ENCODE measurements at regions not wholly inside any gene's neighbourhood (a gene's known extent, or its start where the extent isn't known, plus 50 kb on each side); places are given as distances from the start of the nearest gene placed in this dataset.

GRCh38 chr2:42929546-42930024 lies 137.2 kb upstream of the HAAO start (continued):
- no peak for TF ChIP-seq POLR2AphosphoS5 (IDR thresholded peaks at IDR 0.05; ENCODE audit: low read depth)
- no peak for TF ChIP-seq NANOG (IDR thresholded peaks at IDR 0.05; ENCODE audit: borderline replicate concordance)
- TF ChIP-seq ZNF114 (CRISPR knock-in tag; IDR thresholded peaks at IDR 0.05): no peak
- no peak for TF ChIP-seq EZH2 (IDR thresholded peaks at IDR 0.05; ENCODE audit: low read depth, unreplicated experiment)
- TF ChIP-seq ZNF331 (CRISPR knock-in tag; IDR thresholded peaks at IDR 0.05; ENCODE audit: low read depth): no peak
- no peak for TF ChIP-seq STAT1 (IDR thresholded peaks at IDR 0.05; ENCODE audit: unreplicated experiment)
- TF ChIP-seq JUNB (IDR thresholded peaks at IDR 0.05; ENCODE audit: unreplicated experiment): no peak
- TF ChIP-seq EZH2phosphoT487 (IDR thresholded peaks at IDR 0.05; ENCODE audit: unreplicated experiment): no peak

GRCh38 chr2:42928692-42929545 lies 136.5 kb upstream of the HAAO start:
- Histone ChIP-seq H3K4me1 (ENCODE audit: insufficient read depth) (peaks cover 57% of the 10 kb centered on the region), H3K4me2 (0 out of 2 replicates have a peak overlapping the region, but pooled peaks have one; percentile 17), H3F3A (replicated peaks; ENCODE audit: low read depth) (no peaks in the 10 kb centered on the region; the same call in 1 of the 2 replicates), H3K36me3 (ENCODE audit: insufficient read depth) (no peaks in the 10 kb centered on the region), H2AFZ (peak overlapping the region; percentile 91), H3K79me2 (replicated peaks; ENCODE audit: insufficient read depth) (no peaks in the 10 kb centered on the region), H3K27ac (ENCODE audit: low read depth) (peak overlapping the region; percentile 23; the same call in 1 of the 2 replicates), H4K20me1 (replicated peaks; ENCODE audit: insufficient read depth) (no peaks in the 10 kb centered on the region), H3K4me3 (no peak overlapping the region), H3K27me3 (ENCODE audit: insufficient read depth) (no peaks in the 10 kb centered on the region), H3K9me2 (ENCODE audit: insufficient read depth) (peaks cover under 1% of the 10 kb centered on the region)
- Mint-ChIP-seq H3K9me3 (no peaks in the 10 kb centered on the region), H3K36me3 (ENCODE audit: low read depth) (no peaks in the 10 kb centered on the region), H3K27ac (peak overlapping the region; percentile 56; the same call in 1 of the 2 replicates), H3K4me3 (no peak overlapping the region), H3K27me3 (ENCODE audit: insufficient read depth, low read depth, poor library complexity) (peaks cover 13% of the 10 kb centered on the region), H3K4me1 (peaks cover 66% of the 10 kb centered on the region)
- ATAC-seq (peak; percentile 30), DNase-seq (ENCODE audit: low spot score) (peak; percentile 86)
- TF ChIP-seq REST (IDR thresholded peaks at IDR 0.05; ENCODE audit: unreplicated experiment): no peak
- peak; percentile 74 to 77 for TF ChIP-seq CTCF (conservative IDR thresholded peaks at IDR 0.05; ENCODE audit: low read depth in 2 of 2)

Data from GM23338 (cell line).